Hepatocyte (in vitro differentiated cells): ENCODE measurements at regions not wholly inside any gene's neighbourhood (a gene's known extent, or its start where the extent isn't known, plus 50 kb on each side); places are given as distances from the start of the nearest gene placed in this dataset.

ENCODE experiments used
- DNase-seq: peaks from one replicate; pipeline ENCODE4 v3.0.0-alpha.2; 2016; ENCODE audit warnings: low spot score
- H2AFZ ChIP-seq: fragments of 200-600 bp; sonication (generic); 2 replicates; pipeline ENCODE4 v1.6.0; 2016; ENCODE audit warnings: antibody characterized with exemption, mild to moderate bottlenecking
- H3K27ac ChIP-seq: fragments of 200-600 bp; sonication (generic); 2 replicates; pipeline ENCODE4 v1.5.1; 2016; ENCODE audit warnings: mild to moderate bottlenecking
- H3K27me3 ChIP-seq: fragments of 200-600 bp; sonication (generic); 2 replicates; pipeline ENCODE4 v1.6.1; 2016
- H3K36me3 ChIP-seq: fragments of 200-600 bp; sonication (generic); replicated peaks from 2 replicates; pipeline ENCODE4 v1.5.1; 2016; ENCODE audit warnings: low read depth; ENCODE audit not compliant: insufficient read depth
- H3K4me1 ChIP-seq: fragments of 200-600 bp; sonication (generic); 2 replicates; pipeline ENCODE4 v1.5.1; 2016; ENCODE audit warnings: mild to moderate bottlenecking, moderate library complexity; ENCODE audit not compliant: insufficient read depth
- H3K4me2 ChIP-seq: fragments of 200-600 bp; sonication (generic); 2 replicates; pipeline ENCODE4 v1.6.0; 2016
- H3K4me3 ChIP-seq: fragments of 200-600 bp; sonication (generic); 2 replicates; pipeline ENCODE4 v1.5.1; 2016; ENCODE audit warnings: mild to moderate bottlenecking
- H3K79me2 ChIP-seq: fragments of 200-600 bp; sonication (generic); 2 replicates; pipeline ENCODE4 v1.6.0; 2017; ENCODE audit warnings: mild to moderate bottlenecking
- H3K9me2 ChIP-seq: fragments of 200-600 bp; sonication (generic); replicated peaks from 2 replicates; pipeline ENCODE4 v1.6.0; 2017; ENCODE audit warnings: mild to moderate bottlenecking; ENCODE audit not compliant: insufficient read depth
- H3K9me3 ChIP-seq: fragments of 200-600 bp; sonication (generic); 2 replicates; pipeline ENCODE4 v1.5.1; 2016; ENCODE audit warnings: low read depth, mild to moderate bottlenecking
- H4K20me1 ChIP-seq: fragments of 200-600 bp; sonication (generic); 2 replicates; pipeline ENCODE4 v1.6.0; 2016; ENCODE audit warnings: mild to moderate bottlenecking; ENCODE audit not compliant: insufficient read depth, poor library complexity, severe bottlenecking
- EZH2 ChIP-seq: fragments of 200-600 bp; sonication (generic); IDR thresholded peaks from 2 replicates; pipeline ENCODE4 v1.6.1; 2016; ENCODE audit warnings: antibody characterized with exemption, mild to moderate bottlenecking, borderline replicate concordance
- EZH2phosphoT487 ChIP-seq: fragments of 200-600 bp; sonication (generic); IDR thresholded peaks from one replicate; pipeline ENCODE4 v1.6.1; 2018; ENCODE audit warnings: antibody characterized with exemption, mild to moderate bottlenecking, low read depth, moderate library complexity; ENCODE audit not compliant: unreplicated experiment, severe bottlenecking
- WGBS: methylation state at CpG from one replicate; pipeline ENCODE4 v1.1.6; 2016; ENCODE audit warnings: low lambda C conversion rate; ENCODE audit errors: missing lambda C conversion rate; 5-methylcytosine and 5-hydroxymethylcytosine counted together
- TF ChIP-seq, protein P1 (sequence below): fragments of 200-600 bp; sonication (generic); IDR thresholded peaks from 2 replicates; pipeline ENCODE4 v1.5.1; 2016; ENCODE audit warnings: antibody characterized with exemption, mild to moderate bottlenecking; ENCODE audit not compliant: poor library complexity

DNA sequence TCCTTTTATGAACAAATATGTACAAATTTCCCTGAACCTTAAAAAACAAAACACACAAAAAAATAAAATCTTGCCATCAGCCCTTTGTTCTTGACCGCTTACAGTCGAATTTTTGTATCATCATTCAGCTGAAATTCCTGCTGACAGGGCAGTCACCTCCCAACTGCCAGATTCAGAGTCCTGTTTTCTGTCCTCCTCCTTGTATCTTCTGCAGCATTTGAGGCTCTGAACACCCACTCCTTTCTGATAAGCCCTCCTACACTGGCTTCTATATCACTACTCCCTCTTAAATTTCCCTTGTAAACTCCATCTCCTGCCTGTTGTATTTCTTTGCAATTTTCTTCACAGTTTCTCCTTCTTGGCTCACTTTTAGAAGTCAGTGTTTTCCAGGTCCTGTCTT, 77.8 kb upstream of the CCN6 start:
- Histone ChIP-seq H3K4me1 (peaks cover 15% of the 10 kb centered on the region), H3K4me3 (no peak overlapping the region), H3K36me3 (no peaks in the 10 kb centered on the region), H3K27me3 (no peaks in the 10 kb centered on the region), H2AFZ (no peak overlapping the region), H3K27ac (no peak overlapping the region), H3K4me2 (no peak overlapping the region), H3K79me2 (no peaks in the 10 kb centered on the region), H4K20me1 (no peaks in the 10 kb centered on the region), H3K9me3 (no peaks in the 10 kb centered on the region), H3K9me2 (no peaks in the 10 kb centered on the region)
- WGBS, result 58% methylated on average over 2 of the region's 2 CpGs
- no peak for DNase-seq
- TF ChIP-seq, protein P1, sequence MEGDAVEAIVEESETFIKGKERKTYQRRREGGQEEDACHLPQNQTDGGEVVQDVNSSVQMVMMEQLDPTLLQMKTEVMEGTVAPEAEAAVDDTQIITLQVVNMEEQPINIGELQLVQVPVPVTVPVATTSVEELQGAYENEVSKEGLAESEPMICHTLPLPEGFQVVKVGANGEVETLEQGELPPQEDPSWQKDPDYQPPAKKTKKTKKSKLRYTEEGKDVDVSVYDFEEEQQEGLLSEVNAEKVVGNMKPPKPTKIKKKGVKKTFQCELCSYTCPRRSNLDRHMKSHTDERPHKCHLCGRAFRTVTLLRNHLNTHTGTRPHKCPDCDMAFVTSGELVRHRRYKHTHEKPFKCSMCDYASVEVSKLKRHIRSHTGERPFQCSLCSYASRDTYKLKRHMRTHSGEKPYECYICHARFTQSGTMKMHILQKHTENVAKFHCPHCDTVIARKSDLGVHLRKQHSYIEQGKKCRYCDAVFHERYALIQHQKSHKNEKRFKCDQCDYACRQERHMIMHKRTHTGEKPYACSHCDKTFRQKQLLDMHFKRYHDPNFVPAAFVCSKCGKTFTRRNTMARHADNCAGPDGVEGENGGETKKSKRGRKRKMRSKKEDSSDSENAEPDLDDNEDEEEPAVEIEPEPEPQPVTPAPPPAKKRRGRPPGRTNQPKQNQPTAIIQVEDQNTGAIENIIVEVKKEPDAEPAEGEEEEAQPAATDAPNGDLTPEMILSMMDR, result no peak
- TF ChIP-seq EZH2phosphoT487, result no peak
- no peak for TF ChIP-seq EZH2

DNA sequence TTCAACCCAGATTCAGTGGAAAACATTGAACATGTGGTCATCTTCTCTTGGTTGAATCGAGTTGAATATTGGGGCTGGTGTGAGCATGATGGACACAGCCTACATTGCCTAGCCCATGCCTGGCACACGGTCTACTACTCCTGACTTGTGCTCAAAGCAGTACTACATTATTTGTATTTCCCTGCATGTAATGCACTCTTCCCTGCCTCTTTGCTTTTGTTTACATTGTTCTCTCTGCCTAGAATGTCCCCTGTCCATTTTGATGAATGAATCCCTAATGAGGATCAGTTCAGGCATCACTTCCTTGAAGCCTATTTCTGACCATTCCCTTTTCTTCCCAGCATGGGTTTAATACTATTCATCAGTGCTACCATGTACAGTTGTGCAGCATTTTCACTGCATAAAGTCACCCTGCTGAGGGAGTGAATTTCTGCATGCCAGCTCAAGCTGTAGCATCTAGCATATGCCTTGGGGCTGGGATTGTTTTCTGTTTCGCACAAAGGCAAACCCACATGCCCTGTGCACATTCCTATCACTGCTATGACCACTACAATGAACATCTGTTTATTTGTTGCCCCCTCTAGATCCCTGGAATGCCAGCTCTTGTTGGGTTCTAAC, 75.3 kb upstream of the CCN6 start:
- Histone ChIP-seq H2AFZ (no peak overlapping the region), H3K9me3 (no peaks in the 10 kb centered on the region), H3K27me3 (no peaks in the 10 kb centered on the region), H3K4me1 (peaks cover 7% of the 10 kb centered on the region), H3K79me2 (no peaks in the 10 kb centered on the region), H3K27ac (no peak overlapping the region), H3K4me2 (no peak overlapping the region), H3K4me3 (no peak overlapping the region), H4K20me1 (no peaks in the 10 kb centered on the region), H3K9me2 (no peaks in the 10 kb centered on the region), H3K36me3 (no peaks in the 10 kb centered on the region)
- 88% methylated on average over 3 of the region's 3 CpGs for WGBS
- TF ChIP-seq EZH2phosphoT487 (no peak), EZH2 (no peak)
- TF ChIP-seq, protein P1, result no peak
- no peak for DNase-seq

DNA sequence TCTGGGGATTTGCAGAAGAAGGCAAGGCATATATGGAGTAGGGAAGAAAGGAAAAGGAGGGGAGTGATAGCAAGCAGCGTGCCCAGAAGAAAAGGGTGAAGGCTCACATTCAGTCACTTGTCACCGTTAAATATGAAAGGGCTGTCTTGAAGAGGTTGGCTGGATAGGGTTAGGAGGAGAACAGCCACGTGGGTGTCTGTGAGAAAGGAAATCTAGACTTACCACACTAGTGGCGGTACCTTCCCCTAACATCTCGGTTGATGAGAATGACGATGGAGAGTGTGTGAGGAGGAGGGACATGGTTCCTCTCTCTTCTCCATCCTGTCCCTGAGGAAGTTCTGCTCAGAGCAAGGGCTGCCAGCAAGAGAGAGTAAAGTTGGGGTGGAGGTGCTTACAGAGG, 74.3 kb upstream of the CCN6 start:
- 92% methylated on average over 6 of the region's 6 CpGs for WGBS
- no peak for TF ChIP-seq EZH2phosphoT487
- TF ChIP-seq, protein P1, result no peak
- no peak for TF ChIP-seq EZH2
- Histone ChIP-seq H3K79me2 (no peaks in the 10 kb centered on the region), H3K27ac (no peak overlapping the region), H3K4me3 (no peak overlapping the region), H3K4me2 (no peak overlapping the region), H2AFZ (no peak overlapping the region), H4K20me1 (no peaks in the 10 kb centered on the region), H3K9me3 (no peaks in the 10 kb centered on the region), H3K9me2 (no peaks in the 10 kb centered on the region), H3K4me1 (no peaks in the 10 kb centered on the region), H3K27me3 (no peaks in the 10 kb centered on the region), H3K36me3 (no peaks in the 10 kb centered on the region)
- no peak for DNase-seq
